GM13976 (cell line): ENCODE measurements at regions not wholly inside any gene's neighbourhood (a gene's known extent, or its start where the extent isn't known, plus 50 kb on each side); places are given as distances from the start of the nearest gene placed in this dataset.

Source experiments
- DNase-seq: peaks from one replicate; pipeline ENCODE4 v3.0.0; 2012; ENCODE audit warnings: low spot score
- CTCF ChIP-seq: IDR thresholded peaks from 2 replicates; pipeline ENCODE4 v1.5.1; 2012; ENCODE audit warnings: borderline replicate concordance, mild to moderate bottlenecking; ENCODE audit not compliant: insufficient read depth; ENCODE audit errors: extremely low read depth, missing control alignments, control extremely low read depth
- in situ Hi-C: fragments of 300-500 bp; cut with MboI; formaldehyde crosslinking; loops from one replicate; pipeline ENCODE4 v1.12.0; 2022; ENCODE audit warnings: low sequenced_read_pairs, mixed read lengths, inconsistent platforms; ENCODE audit not compliant: unreplicated experiment

- DNase-seq, result no peak
These were observed 130.4 kb downstream of the PLG start for GRCh38 chr6:160832422-160832821.

GRCh38 chr6:160837146-160837545 is 135.1 kb downstream of the PLG start:
- in situ Hi-C loops, result no loop called here
- no peak for TF ChIP-seq CTCF
- DNase-seq, result no peak

More at GRCh38 chr6:160832422-160832821, 130.4 kb downstream of the PLG start:
- in situ Hi-C loops, result no loop called here
- TF ChIP-seq CTCF, result no peak

GRCh38 chr6:160851031-160851430 is 140.5 kb upstream of the MAP3K4 start:
- no peak for TF ChIP-seq CTCF
- in situ Hi-C loops, result no loop called here
- DNase-seq, result no peak

GRCh38 chr6:160853946-160854345 is 137.6 kb upstream of the MAP3K4 start:
- no peak for DNase-seq
- no peak for TF ChIP-seq CTCF
- in situ Hi-C loops, result no loop called here

GRCh38 chr6:160858886-160859285 is 132.7 kb upstream of the MAP3K4 start:
- DNase-seq, result no peak
- no peak for TF ChIP-seq CTCF

GRCh38 chr6:160859822-160860221 is 131.7 kb upstream of the MAP3K4 start:
- TF ChIP-seq CTCF, result no peak
- no peak for DNase-seq
- in situ Hi-C loops, result no loop called here

More at GRCh38 chr6:160858886-160859285, 132.7 kb upstream of the MAP3K4 start:
- in situ Hi-C loops, result no loop called here

GRCh38 chr6:160861824-160862223 is 129.7 kb upstream of the MAP3K4 start:
- TF ChIP-seq CTCF, result no peak
- in situ Hi-C loops, result no loop called here
- DNase-seq, result no peak
